ENCODE measurements at regions not wholly inside any gene's neighbourhood (a gene's known extent, or its start where the extent isn't known, plus 50 kb on each side); places are given as distances from the start of the nearest gene placed in this dataset.

DNA sequence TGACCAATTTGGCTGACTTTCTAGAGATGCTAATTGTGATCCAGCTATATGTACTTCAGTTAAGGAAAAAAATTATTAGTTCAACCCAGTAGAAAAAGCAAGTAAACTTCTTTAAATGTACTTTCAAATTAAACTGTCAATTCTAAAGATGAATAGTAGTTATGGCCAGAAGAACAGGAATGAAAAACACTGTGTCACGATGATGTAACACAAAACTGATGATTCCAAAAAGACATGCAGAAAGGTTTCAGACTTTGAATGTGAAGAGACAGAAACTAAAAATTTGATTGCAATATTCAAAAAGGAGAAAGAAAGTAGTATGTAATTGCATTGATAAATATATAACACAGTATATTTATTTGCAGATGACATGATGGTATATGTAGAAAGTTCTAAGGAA is 127.3 kb upstream of the NR4A3 start:
- H3K79me2 ChIP-seq (ENCODE audit: insufficient read depth, low read length) = no peaks in the 10 kb centered on the region
- no peaks in the 10 kb centered on the region for H3K9me3 ChIP-seq (replicated peaks in 1 of 2; ENCODE audit: control insufficient read depth in 1 of 2, insufficient read depth in 1 of 2, low read length in 2 of 2)
- Mint-ChIP-seq H3K27ac (no peak overlapping the region), H3K4me3 (no peak overlapping the region), H3K27me3 (ENCODE audit: low read depth in 3 of 3) (no peaks in the 10 kb centered on the region), H3K4me1 (no peaks in the 10 kb centered on the region), H3K9me3 (peaks cover 0 to 6% (median 0%) of the 10 kb centered on the region in 7 donors), H3K36me3 (no peaks in the 10 kb centered on the region)
- H3K4me1 ChIP-seq (ENCODE audit: control insufficient read depth in 1 of 2, insufficient read depth in 2 of 2, low read length in 2 of 2) = no peaks in the 10 kb centered on the region
- no peak overlapping the region for H3K9ac ChIP-seq (ENCODE audit: insufficient read depth, low read length, poor library complexity, severe bottlenecking)
- no peak overlapping the region for H3K4me2 ChIP-seq (replicated peaks; ENCODE audit: extremely low read depth, low read length, poor library complexity, severe bottlenecking)
- no peaks in the 10 kb centered on the region for H4K20me1 ChIP-seq (ENCODE audit: insufficient read depth, low read length)
- H2AFZ ChIP-seq (ENCODE audit: insufficient read depth, low read depth, low read length, poor library complexity, severe bottlenecking) = no peak overlapping the region
- H3K27me3 ChIP-seq (ENCODE audit: control insufficient read depth in 2 of 2, insufficient read depth in 2 of 2, low read length in 2 of 2) = no peaks in the 10 kb centered on the region
- intact Hi-C loops (cut with micrococcal nuclease) = no loop called here
- TF ChIP-seq, protein P1, sequence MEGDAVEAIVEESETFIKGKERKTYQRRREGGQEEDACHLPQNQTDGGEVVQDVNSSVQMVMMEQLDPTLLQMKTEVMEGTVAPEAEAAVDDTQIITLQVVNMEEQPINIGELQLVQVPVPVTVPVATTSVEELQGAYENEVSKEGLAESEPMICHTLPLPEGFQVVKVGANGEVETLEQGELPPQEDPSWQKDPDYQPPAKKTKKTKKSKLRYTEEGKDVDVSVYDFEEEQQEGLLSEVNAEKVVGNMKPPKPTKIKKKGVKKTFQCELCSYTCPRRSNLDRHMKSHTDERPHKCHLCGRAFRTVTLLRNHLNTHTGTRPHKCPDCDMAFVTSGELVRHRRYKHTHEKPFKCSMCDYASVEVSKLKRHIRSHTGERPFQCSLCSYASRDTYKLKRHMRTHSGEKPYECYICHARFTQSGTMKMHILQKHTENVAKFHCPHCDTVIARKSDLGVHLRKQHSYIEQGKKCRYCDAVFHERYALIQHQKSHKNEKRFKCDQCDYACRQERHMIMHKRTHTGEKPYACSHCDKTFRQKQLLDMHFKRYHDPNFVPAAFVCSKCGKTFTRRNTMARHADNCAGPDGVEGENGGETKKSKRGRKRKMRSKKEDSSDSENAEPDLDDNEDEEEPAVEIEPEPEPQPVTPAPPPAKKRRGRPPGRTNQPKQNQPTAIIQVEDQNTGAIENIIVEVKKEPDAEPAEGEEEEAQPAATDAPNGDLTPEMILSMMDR (IDR thresholded peaks at IDR 0.05) = no peak
- no peaks in the 10 kb centered on the region for H3K36me3 ChIP-seq (replicated peaks in 1 of 2; ENCODE audit: control insufficient read depth in 1 of 2, insufficient read depth in 2 of 2, low read length in 2 of 2)
- no peak overlapping the region for H3K4me3 ChIP-seq (replicated peaks in 1 of 3; ENCODE audit: low read depth in 2 of 3, low read length in 3 of 3)
- no peak for DNase-seq
- no peak overlapping the region for H3K27ac ChIP-seq (ENCODE audit: low read depth in 1 of 2, low read length in 2 of 2)
- no CpG with 5 or more reads among the region's 1 CpG for WGBS (ENCODE audit: insufficient coverage)

DNA sequence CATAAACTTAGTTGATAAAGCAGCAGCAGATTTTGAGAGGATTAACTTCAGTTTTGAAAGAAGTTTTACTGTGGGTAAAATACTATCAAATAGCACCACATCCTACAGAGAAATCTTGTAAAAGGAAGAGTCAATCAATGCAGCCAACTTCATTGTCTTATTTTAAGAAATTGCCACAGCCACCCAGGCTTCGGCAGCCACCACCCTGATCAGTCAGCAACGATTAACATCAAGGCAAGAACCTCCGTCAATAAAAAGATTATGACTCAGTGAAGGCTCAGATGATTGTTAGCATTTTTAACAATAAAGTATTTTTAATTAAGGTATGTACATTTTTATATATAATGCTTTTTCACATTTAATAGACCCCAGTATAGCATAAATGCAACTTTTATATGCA is 122.3 kb upstream of the NR4A3 start:
- intact Hi-C loops (cut with micrococcal nuclease) = no loop called here
- Histone ChIP-seq H3K9me3 (replicated peaks in 1 of 2; ENCODE audit: control insufficient read depth in 1 of 2, insufficient read depth in 1 of 2, low read length in 2 of 2) (peaks cover 0 to 5% of the 10 kb centered on the region in 2 donors), H3K27ac (ENCODE audit: low read depth in 1 of 2, low read length in 2 of 2) (no peak overlapping the region)

More for the DNA sequence above, 122.3 kb upstream of the NR4A3 start:
- TF ChIP-seq, protein P1 (IDR thresholded peaks at IDR 0.05) = no peak
- Histone ChIP-seq H3K36me3 (replicated peaks in 1 of 2; ENCODE audit: control insufficient read depth in 1 of 2, insufficient read depth in 2 of 2, low read length in 2 of 2) (no peaks in the 10 kb centered on the region), H3K9ac (ENCODE audit: insufficient read depth, low read length, poor library complexity, severe bottlenecking) (no peak overlapping the region), H3K4me2 (replicated peaks; ENCODE audit: extremely low read depth, low read length, poor library complexity, severe bottlenecking) (no peak overlapping the region), H3K4me1 (ENCODE audit: control insufficient read depth in 1 of 2, insufficient read depth in 2 of 2, low read length in 2 of 2) (no peaks in the 10 kb centered on the region), H4K20me1 (ENCODE audit: insufficient read depth, low read length) (no peaks in the 10 kb centered on the region), H3K4me3 (replicated peaks in 1 of 3; ENCODE audit: low read depth in 2 of 3, low read length in 3 of 3) (no peak overlapping the region), H2AFZ (ENCODE audit: insufficient read depth, low read depth, low read length, poor library complexity, severe bottlenecking) (no peak overlapping the region), H3K79me2 (ENCODE audit: insufficient read depth, low read length) (no peaks in the 10 kb centered on the region), H3K27me3 (ENCODE audit: control insufficient read depth in 2 of 2, insufficient read depth in 2 of 2, low read length in 2 of 2) (no peaks in the 10 kb centered on the region)
- no peaks in the 10 kb centered on the region for H3K4me1 Mint-ChIP-seq
- no peaks in the 10 kb centered on the region for H3K36me3 Mint-ChIP-seq
- no CpG with 5 or more reads among the region's 3 CpGs for WGBS (ENCODE audit: insufficient coverage)
- no peak overlapping the region for H3K4me3 Mint-ChIP-seq
- H3K9me3 Mint-ChIP-seq = peaks cover 0 to 5% (median 0%) of the 10 kb centered on the region in 7 donors
- H3K27me3 Mint-ChIP-seq (ENCODE audit: low read depth in 3 of 3) = no peaks in the 10 kb centered on the region
- no peak for DNase-seq
- no peak overlapping the region for H3K27ac Mint-ChIP-seq

Data from CD14-positive monocyte (primary cell).